Panc1 (cell line): ENCODE measurements at regions not wholly inside any gene's neighbourhood (a gene's known extent, or its start where the extent isn't known, plus 50 kb on each side); places are given as distances from the start of the nearest gene placed in this dataset.

ENCODE experiments used
- ATAC-seq: fragments of 200-7000 bp; cut with Tn5 transposase; 2 replicates; pipeline ENCODE4 v1.9.1; 2020; ENCODE audit warnings: mild to moderate bottlenecking, moderate library complexity
- BruUV-seq: library from RNA; stranded (reverse); fragments of 400-500 nt; replicated peaks from 2 replicates; lab custom pipeline; 2021; lab: Mats Ljungman, UMichigan
- CTCF ChIA-PET: fragments of 300-600 bp; sonication (Branson Sonifier 250); formaldehyde crosslinking; loops from one replicate; lab custom pipeline; 2022; ENCODE audit warnings: antibody characterized with exemption; lab: Charles Lee
- POLR2A ChIA-PET: fragments of 300-600 bp; sonication (Branson Sonifier 250); formaldehyde crosslinking; loops from one replicate; lab custom pipeline; 2022; ENCODE audit warnings: antibody characterized with exemption; lab: Charles Lee
- DNase-seq: peaks from one replicate; pipeline ENCODE4 v3.0.0-alpha.2; 2010; ENCODE audit warnings: low read depth, low spot score
- H3K27ac ChIP-seq: 2 replicates; pipeline ENCODE4 v1.5.1; 2011; ENCODE audit warnings: mild to moderate bottlenecking, low read length, inconsistent platforms
- H3K27me3 ChIP-seq: fragments of 200-500 bp; sonication (Bioruptor generic); 2 replicates; pipeline ENCODE4 v1.6.0; 2014; ENCODE audit warnings: low read length, inconsistent platforms; ENCODE audit not compliant: control insufficient read depth, insufficient read depth
- H3K36me3 ChIP-seq: fragments of 200-500 bp; sonication (Bioruptor generic); 2 replicates; pipeline ENCODE4 v1.5.1; 2014; ENCODE audit warnings: inconsistent platforms, mild to moderate bottlenecking, low read length, moderate library complexity; ENCODE audit not compliant: control insufficient read depth, insufficient read depth
- H3K4me1 ChIP-seq: 2 replicates; pipeline ENCODE4 v1.5.1; 2011; ENCODE audit warnings: inconsistent platforms, mild to moderate bottlenecking, low read length, moderate library complexity; ENCODE audit not compliant: control insufficient read depth, insufficient read depth
- H3K4me3 ChIP-seq, 2 experiments: 2 replicates each; pipeline ENCODE4 v1.5.1; 2011 to 2012; ENCODE audit warnings: low read depth in 2 of 2, low read length in 2 of 2, mild to moderate bottlenecking in 2 of 2, inconsistent platforms in 1 of 2, moderate library complexity in 1 of 2
- H3K9me3 ChIP-seq: fragments of 200-500 bp; sonication (Bioruptor generic); 2 replicates; pipeline ENCODE4 v1.5.1; 2014; ENCODE audit warnings: low read depth, mild to moderate bottlenecking, inconsistent platforms, low read length, moderate library complexity; ENCODE audit not compliant: control insufficient read depth, insufficient read depth
- CTCF ChIP-seq: fragments of 450-650 bp; IDR thresholded peaks from 2 replicates; pipeline ENCODE4 v1.5.1; 2017; ENCODE audit warnings: mild to moderate bottlenecking
- POLR2AphosphoS5 ChIP-seq: IDR thresholded peaks from 2 replicates; pipeline ENCODE4 v1.6.1; 2012; ENCODE audit warnings: mild to moderate bottlenecking, low read depth, low read length, moderate library complexity
- REST ChIP-seq, 2 experiments: IDR thresholded peaks; 2 replicates each; pipeline ENCODE4 v1.6.1; 2011 to 2012; ENCODE audit warnings: low read depth in 2 of 2, control low read depth in 1 of 2, low read length in 1 of 2, mild to moderate bottlenecking in 1 of 2, moderate library complexity in 1 of 2; ENCODE audit not compliant: insufficient read depth in 1 of 2
- SIN3A ChIP-seq: IDR thresholded peaks from 2 replicates; pipeline ENCODE4 v1.6.1; 2012; ENCODE audit warnings: low read depth, mild to moderate bottlenecking, low read length, moderate library complexity, borderline replicate concordance; ENCODE audit not compliant: insufficient read depth
- TCF7L2 ChIP-seq: IDR thresholded peaks from 2 replicates; pipeline ENCODE4 v1.6.1; 2011; ENCODE audit warnings: mild to moderate bottlenecking, low read depth, low read length, inconsistent platforms
- in situ Hi-C: cut with HindIII; loops from 2 replicates; pipeline ENCODE4 v1.10.0; 2016; ENCODE audit warnings: low sequenced_read_pairs, low pct_unique_long_range_greater_than_20kb
- intact Hi-C: fragments of 100-400 bp; cut with micrococcal nuclease; formaldehyde crosslinking; loops from one replicate; pipeline ENCODE4 v1.10.0; 2022; ENCODE audit not compliant: unreplicated experiment

- H3K4me1 ChIP-seq: no peaks in the 10 kb centered on the region
- DNase-seq (no peak), ATAC-seq (no peak)
- no peak for TF ChIP-seq CTCF
- no peak for TF ChIP-seq REST (IDR thresholded peaks at IDR 0.05; ENCODE audit: insufficient read depth in 1 of 2, low read depth in 2 of 2, low read length in 1 of 2)
- TF ChIP-seq SIN3A: no peak
- no peak for TF ChIP-seq POLR2AphosphoS5
- TF ChIP-seq TCF7L2: no peak
- H3K27me3 ChIP-seq: no peaks in the 10 kb centered on the region
- intact Hi-C loops: no loop called here
- ChIA-PET CTCF (no interaction called here), POLR2A (no interaction called here)
- H3K36me3 ChIP-seq: no peaks in the 10 kb centered on the region
- no peak overlapping the region for H3K27ac ChIP-seq
- no peak overlapping the region for H3K4me3 ChIP-seq
- in situ Hi-C loops: no loop called here
- no peaks in the 10 kb centered on the region for H3K9me3 ChIP-seq
- no TSS peak for BruUV-seq
These were observed 637.7 kb upstream of the CITED2 start for GRCh38 chr6:140012150-140012549.

- ATAC-seq: no peak
- no peaks in the 10 kb centered on the region for H3K4me1 ChIP-seq
- BruUV-seq: no TSS peak
These were observed 637.1 kb upstream of the CITED2 start for GRCh38 chr6:140011537-140011936.

More at GRCh38 chr6:140011537-140011936, 637.1 kb upstream of the CITED2 start:
- no peak for DNase-seq
- Histone ChIP-seq H3K27me3 (no peaks in the 10 kb centered on the region), H3K9me3 (no peaks in the 10 kb centered on the region), H3K36me3 (no peaks in the 10 kb centered on the region), H3K4me3 (no peak overlapping the region), H3K27ac (no peak overlapping the region)
- POLR2A ChIA-PET: no interaction called here
- no peak for TF ChIP-seq TCF7L2
- TF ChIP-seq CTCF: no peak
- TF ChIP-seq SIN3A: no peak
- TF ChIP-seq REST (IDR thresholded peaks at IDR 0.05; ENCODE audit: insufficient read depth in 1 of 2, low read depth in 2 of 2, low read length in 1 of 2): no peak
- no peak for TF ChIP-seq POLR2AphosphoS5
- in situ Hi-C loops (no loop called here), intact Hi-C loops (no loop called here)
- CTCF ChIA-PET: no interaction called here
